GM21515 (cell line): ENCODE measurements at regions not wholly inside any gene's neighbourhood (a gene's known extent, or its start where the extent isn't known, plus 50 kb on each side); places are given as distances from the start of the nearest gene placed in this dataset.
"Not testable (repeated sequence)": the region's sequence is repeated elsewhere in the genome, so short reads cannot be mapped to it uniquely, and the experiment has no call there.

Source experiments
- ATAC-seq: cut with Tn5 transposase; IDR thresholded peaks from one replicate; pipeline ENCODE4 v1.9.1; 2021; ENCODE audit not compliant: unreplicated experiment

- ATAC-seq = not testable (repeated sequence)
Measured at GRCh38 chr5:1982561-1982960, 99.8 kb upstream of the IRX4 start.

- ATAC-seq = no peak
Measured at GRCh38 chr5:1975898-1976765, 93.4 kb upstream of the IRX4 start.

- ATAC-seq = no peak
Measured at GRCh38 chr5:1975406-1975715, 92.6 kb upstream of the IRX4 start.

GRCh38 chr5:1974501-1975405, 92.0 kb upstream of the IRX4 start:
- ATAC-seq = no peak

- no peak for ATAC-seq
Measured at GRCh38 chr5:1974081-1974480, 91.4 kb upstream of the IRX4 start.

- no peak for ATAC-seq
Measured at GRCh38 chr5:1973391-1974013, 90.8 kb upstream of the IRX4 start.

GRCh38 chr5:1971944-1972343, 89.2 kb upstream of the IRX4 start:
- ATAC-seq = no peak

GRCh38 chr5:1967736-1968135, 85.0 kb upstream of the IRX4 start:
- no peak for ATAC-seq

GRCh38 chr5:1966461-1966860, 83.7 kb upstream of the IRX4 start:
- no peak for ATAC-seq

GRCh38 chr5:1965925-1966324, 83.2 kb upstream of the IRX4 start:
- no peak for ATAC-seq

GRCh38 chr5:1963941-1964451, 81.3 kb upstream of the IRX4 start:
- no peak for ATAC-seq

- ATAC-seq = no peak
Measured at GRCh38 chr5:1963358-1963757, 80.6 kb upstream of the IRX4 start.

- no peak for ATAC-seq
Measured at GRCh38 chr5:1962619-1963355, 80.1 kb upstream of the IRX4 start.

- no peak for ATAC-seq
Measured at GRCh38 chr5:1961952-1962595, 79.3 kb upstream of the IRX4 start.

GRCh38 chr5:1961304-1961946, 78.7 kb upstream of the IRX4 start:
- ATAC-seq = no peak

- ATAC-seq = no peak
Measured at GRCh38 chr5:1960595-1961303, 78.0 kb upstream of the IRX4 start.

GRCh38 chr5:1959725-1960581, 77.2 kb upstream of the IRX4 start:
- ATAC-seq = no peak

GRCh38 chr5:1959231-1959630, 76.5 kb upstream of the IRX4 start:
- ATAC-seq = no peak
